ENCODE measurements at regions not wholly inside any gene's neighbourhood (a gene's known extent, or its start where the extent isn't known, plus 50 kb on each side); places are given as distances from the start of the nearest gene placed in this dataset.

DNA sequence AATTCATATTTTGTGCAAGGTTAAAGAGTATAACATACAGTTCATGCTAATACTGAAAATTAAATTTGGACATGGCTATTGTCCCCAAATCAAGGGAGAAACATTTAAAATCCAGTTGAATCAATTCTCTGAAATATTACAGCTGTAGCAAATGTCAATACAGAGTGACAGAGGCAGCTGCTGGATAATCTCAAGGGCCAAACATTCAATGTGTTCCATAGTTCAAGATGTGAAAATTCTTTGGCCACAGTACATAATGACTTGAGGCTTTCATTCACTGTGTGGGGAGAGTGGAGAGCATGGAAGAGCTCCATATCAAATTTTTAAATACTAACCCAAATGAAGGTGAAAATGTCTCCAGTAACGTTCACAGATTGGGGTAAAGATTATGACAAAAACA, 1192.8 kb upstream of the CADM2 start:
- DNase-seq = no peak

DNA sequence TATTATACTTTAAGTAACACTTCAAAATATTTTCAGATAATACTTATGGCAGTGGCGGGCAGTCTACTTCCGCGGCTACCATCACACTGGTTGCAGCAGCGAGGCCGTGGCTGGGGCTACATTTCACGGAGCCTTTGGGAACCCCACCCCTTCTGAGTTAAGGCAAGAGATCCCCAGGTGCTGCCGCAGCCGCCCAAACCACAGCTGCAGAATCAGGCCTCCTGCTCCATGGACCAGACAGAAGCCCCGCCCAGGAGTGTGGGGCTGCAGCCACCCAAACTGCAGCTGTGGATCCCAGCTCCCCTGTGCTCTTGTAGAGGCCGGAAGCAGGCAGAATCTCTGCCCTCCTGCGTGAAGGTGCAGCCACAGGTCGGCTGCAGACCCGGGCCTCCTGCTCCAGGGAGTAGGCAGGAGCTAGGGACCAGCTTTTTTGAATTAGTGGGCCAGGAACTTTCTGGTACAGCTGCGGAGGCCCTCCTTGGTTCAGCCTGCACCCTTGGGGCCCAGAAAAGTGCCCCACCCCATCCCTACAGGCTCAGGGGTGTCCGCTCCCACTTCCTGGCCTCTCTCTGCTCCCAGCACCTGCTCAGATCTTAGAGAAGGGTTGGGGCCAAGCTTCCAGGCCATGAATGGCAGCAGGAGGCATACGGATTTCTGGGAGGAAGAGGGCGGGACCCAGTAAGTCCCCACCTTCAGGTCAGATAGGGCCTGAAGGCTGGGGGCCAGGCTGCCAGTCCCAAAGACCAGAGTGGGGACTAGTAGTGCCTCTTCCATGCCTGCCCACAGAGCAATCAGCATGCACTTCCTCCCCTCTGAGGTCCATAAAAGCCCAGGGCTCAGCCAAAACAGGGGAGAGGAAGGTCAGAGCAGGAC, 1188.8 kb upstream of the CADM2 start:
- peak; percentile 6 for DNase-seq

DNA sequence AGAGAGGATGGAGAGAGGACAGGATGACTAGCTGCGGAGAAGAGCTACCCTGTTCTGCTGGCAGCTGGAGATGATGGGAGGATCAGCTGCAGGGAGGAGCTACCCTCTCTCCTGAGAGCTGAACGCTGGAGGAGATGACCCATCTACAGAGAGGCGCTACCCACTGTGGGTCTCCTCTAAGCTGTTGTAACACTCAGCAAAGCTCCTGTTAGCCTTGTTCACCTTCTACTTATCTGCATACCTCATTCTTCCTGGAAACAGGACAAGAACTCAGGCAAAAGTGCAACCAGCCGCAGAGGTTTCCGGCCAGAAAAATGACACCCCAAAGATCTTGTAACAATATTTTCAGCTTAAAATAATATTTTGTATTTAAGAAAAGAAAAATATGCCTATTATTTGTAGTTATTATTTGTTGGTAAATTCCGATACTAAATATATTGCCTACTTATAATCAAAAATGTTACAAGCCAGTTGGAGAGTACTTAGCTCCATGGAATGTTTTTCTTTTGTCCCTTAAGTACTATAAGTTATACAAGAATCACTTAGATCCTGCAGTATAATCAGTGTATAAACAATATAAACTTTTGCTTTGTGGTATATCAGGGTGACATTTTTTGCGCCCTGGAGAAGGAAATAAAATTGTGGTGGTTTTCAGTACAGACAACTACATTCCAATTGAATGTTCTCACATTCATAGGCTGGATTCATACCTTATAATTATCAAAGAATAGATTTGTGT, 1188.0 kb upstream of the CADM2 start:
- no peak for DNase-seq

- no peak for DNase-seq
These were observed 1156.0 kb upstream of the CADM2 start for GRCh38 chr3:83802801-83803200.

- no peak for DNase-seq
These were observed 1151.3 kb upstream of the CADM2 start for GRCh38 chr3:83807511-83807910.

- no peak for DNase-seq
These were observed 1145.6 kb upstream of the CADM2 start for GRCh38 chr3:83813176-83813575.

- DNase-seq = no peak
These were observed 1142.1 kb upstream of the CADM2 start for GRCh38 chr3:83816653-83817052.

GRCh38 chr3:83821506-83821905, 1137.3 kb upstream of the CADM2 start:
- no peak for DNase-seq

DNA sequence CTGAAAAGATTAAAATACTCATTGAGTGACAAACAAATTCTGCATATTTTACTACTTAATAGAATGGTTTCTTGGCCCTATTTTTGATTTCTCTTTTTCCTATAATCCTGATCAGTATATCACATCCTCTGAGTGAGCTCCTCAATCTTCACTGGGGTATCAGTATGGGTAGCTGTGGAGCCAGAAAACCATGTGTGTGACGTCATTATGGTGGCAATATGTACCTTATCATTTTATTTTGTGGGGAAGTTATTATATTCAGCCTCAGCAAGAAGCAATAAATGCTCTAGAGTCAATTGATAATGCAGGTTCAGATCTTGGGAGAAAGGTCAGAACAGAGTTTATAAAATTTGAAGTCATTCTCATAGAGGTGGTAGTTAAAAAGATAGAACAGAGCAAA, 1135.7 kb upstream of the CADM2 start:
- no peak for DNase-seq

DNA sequence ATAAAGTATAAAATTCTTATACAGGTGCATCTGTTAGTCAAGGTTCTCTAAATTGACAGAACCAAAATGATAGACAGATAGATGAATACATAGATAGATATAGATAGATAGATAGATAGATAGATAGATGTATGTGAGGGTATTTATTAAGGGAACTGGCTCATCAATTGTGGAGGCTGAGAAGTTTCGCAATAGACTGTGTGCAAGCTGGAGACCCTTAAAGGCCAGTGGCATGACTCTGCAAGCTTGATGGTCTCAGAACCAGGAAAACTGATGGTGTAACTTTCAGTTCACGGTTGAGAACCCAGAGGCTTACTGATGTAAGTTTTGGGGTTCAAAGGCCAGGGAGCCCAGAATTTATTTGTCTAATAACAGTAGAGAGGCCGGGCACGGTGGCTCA, 1123.7 kb upstream of the CADM2 start:
- no peak for DNase-seq

GRCh38 chr3:83842511-83842910, 1116.3 kb upstream of the CADM2 start:
- no peak for DNase-seq

DNA sequence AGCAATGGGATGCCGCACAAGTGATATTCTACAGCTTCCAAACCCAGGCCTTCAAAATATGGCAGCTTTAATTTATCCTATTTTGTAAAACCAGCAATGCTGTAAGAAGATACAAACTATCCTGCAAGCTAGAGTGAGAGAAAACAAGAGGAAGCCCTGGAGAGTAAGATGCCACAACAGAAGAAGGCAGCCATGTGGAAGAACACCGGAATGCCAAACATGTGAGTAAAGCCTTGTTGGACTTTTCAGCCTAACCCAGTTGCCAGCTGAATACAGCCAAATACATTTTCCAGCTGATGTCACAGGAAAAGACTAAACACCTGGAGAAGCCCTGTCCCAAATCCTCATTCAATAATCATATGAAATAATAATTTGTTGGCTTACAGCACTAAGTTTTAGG, 1115.1 kb upstream of the CADM2 start:
- no peak for DNase-seq

DNA sequence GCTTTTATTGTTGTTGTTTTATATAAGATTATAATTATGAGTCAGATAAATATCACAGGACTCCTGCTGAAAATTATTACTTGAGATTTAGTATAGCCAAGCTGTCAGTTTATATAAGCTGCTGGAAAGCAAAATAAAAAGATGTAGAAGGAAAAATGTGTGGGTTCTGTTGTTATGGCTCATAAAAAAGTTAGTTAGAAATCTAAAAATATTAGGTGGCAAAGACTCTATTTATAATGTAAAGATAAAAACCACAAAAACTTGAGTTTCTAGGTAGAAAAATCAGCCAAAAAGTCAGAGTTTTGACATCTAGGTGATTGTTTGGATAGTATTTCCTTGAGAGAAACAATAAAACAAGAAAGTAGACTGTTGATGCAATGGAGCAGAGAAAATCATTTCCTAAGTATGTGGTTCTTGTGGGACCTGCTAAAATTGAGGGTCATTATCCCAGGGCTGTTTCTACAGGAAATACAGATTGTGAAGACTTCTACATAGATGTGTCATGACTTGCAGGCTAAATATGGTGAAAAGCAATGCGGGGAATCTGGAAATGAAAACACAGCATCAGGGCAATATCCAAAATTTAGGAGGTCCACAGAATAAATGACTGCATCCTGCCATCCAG, 1109.6 kb upstream of the CADM2 start:
- DNase-seq = no peak

GRCh38 chr3:83863380-83863779, 1095.4 kb upstream of the CADM2 start:
- no peak for DNase-seq

DNA sequence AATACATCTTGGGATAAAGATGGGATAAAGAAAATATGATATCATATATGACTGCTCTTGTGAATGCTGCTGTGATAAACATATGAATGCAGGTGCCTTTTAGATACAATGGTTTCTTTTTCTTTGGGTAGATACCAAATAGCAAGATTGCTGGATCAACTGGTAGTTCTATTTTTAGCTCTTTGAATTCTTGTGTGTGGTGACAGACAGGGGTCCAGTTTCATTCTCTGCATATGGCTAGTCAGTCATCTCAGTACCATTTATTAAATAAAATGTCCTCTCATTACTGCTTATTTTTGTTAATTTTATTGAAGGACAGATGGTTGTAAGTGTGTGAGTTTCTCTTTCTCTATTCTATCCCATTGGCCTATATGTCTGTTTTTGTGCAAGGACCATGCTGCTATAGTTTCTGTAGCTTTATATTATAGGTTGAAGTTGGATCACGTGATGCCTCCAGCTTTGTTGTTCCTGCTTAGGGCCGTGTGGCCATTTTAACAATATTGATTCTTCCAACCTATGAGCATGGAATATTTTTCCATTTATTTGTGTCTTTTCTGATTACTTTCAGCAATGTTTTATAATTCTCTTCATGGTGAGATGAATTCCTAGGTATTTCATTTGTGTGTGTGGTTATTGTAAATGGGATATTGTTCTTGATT, 1089.8 kb upstream of the CADM2 start:
- no peak for DNase-seq

- DNase-seq = no peak
These were observed 1085.2 kb upstream of the CADM2 start for GRCh38 chr3:83873550-83873949.

GRCh38 chr3:83877910-83878309, 1080.9 kb upstream of the CADM2 start:
- no peak for DNase-seq

DNA sequence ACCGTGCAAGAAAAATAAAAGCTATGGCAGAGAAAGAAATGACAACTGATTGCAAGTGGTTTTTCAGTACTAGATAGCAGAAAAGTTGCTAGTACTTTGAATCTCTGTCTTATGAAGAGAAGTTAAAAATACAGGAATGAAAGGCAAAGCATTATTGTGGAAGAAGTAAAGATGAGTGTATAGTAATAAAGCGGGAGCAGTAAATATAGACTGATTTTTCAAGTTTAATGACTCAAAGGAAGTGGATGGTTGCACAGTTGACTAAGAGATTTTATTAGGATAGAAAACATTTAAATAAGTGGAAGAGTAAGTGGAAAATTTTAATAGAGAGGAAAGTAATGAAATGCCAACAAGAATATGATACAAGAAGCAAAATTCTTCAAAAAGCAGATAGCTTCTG, 1076.1 kb upstream of the CADM2 start:
- no peak for DNase-seq

GRCh38 chr3:83890039-83890762, 1068.6 kb upstream of the CADM2 start:
- no peak for DNase-seq

DNA sequence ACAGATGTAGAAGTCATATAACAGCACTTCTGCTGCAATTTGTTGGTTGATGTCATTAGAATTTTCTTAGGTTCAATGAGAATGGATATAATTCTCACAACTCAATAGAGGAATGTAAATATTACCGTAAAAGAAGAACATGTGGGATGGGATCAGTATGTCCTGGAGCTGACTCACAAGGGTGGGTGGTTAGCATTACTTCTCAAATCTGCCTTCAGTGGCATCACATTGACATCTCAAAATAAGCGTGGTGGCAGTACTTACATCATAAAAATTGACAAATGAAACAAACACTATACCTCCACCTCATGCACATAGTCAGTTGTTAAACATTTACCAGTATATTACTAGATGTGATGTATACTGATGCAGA, 1068.0 kb upstream of the CADM2 start:
- no peak for DNase-seq

DNA sequence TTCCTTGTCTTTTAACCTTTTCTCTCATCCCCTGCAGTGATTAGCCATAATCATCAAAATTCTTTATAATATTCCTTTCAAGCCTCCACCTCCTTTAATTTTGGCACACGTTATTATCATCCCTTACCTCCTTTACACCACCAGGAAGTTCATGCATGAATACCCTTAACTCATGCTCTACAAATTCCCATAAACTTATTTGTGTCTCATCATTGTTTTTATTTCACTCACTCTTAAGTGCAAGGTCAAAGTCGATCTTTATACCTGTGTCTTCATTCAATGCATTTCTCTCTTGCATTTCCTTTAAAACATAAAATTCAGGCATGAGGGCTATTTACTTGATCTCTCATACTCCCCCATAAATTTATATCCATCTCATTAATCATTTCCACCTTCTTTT, 1064.6 kb upstream of the CADM2 start:
- DNase-seq = no peak

GRCh38 chr3:83895892-83896291, 1062.9 kb upstream of the CADM2 start:
- DNase-seq = no peak

All from RPMI8226 (cell line).